HepG2 (cell line): ENCODE measurements at regions not wholly inside any gene's neighbourhood (a gene's known extent, or its start where the extent isn't known, plus 50 kb on each side); places are given as distances from the start of the nearest gene placed in this dataset.

Experiments used
- ATAC-seq: fragments of 200-7000 bp; cut with Tn5 transposase; 3 replicates; pipeline ENCODE4 v1.9.1; 2020; ENCODE audit warnings: mild to moderate bottlenecking, moderate library complexity
- BruUV-seq: library from RNA; stranded (reverse); fragments of 400-500 nt; replicated peaks from 2 replicates; lab custom pipeline; 2021; lab: Mats Ljungman, UMichigan
- CTCF ChIA-PET: fragments of 300-600 bp; formaldehyde crosslinking; extraction: SDS; loops from one replicate; lab custom pipeline; 2021; ENCODE audit warnings: low total read pairs, inconsistent platforms, low intra/inter-chr PET ratio; lab: Yijun Ruan, JAX
- POLR2A ChIA-PET: fragments of 350-600 bp; sonication (Branson Sonifier 250); formaldehyde crosslinking; loops from one replicate; lab custom pipeline; 2020; ENCODE audit warnings: antibody characterized with exemption, inconsistent platforms; lab: Yijun Ruan, JAX
- DNase-seq: peaks from one replicate; pipeline ENCODE4 v3.0.0-alpha.2; 2015; ENCODE audit warnings: low spot score
- FAIRE-seq: peaks from 3 replicates; lab custom pipeline; 2011; peaks lifted over from hg19 to GRCh38; lab: Jason Lieb, UNC
- H2AFZ ChIP-seq: one replicate; pipeline ENCODE4 v1.6.1; 2011; ENCODE audit warnings: low read length, inconsistent platforms
- H3K27ac ChIP-seq: fragments of 300-600 bp; 3 replicates; pipeline ENCODE4 v1.8.0; 2011; ENCODE audit warnings: mixed run types, mild to moderate bottlenecking, mixed read lengths, low read length, inconsistent platforms; ENCODE audit not compliant: insufficient read depth; ENCODE audit errors: extremely low read length
- H3K27me3 ChIP-seq, 2 experiments: fragments of 200-600 bp in 1 of 2; 2 replicates in 1 of 2; 3 replicates in 1 of 2; pipeline versions ENCODE4 v1.6.0 to v1.8.0; 2011; ENCODE audit warnings: low read length in 2 of 2, mild to moderate bottlenecking in 2 of 2, moderate library complexity in 2 of 2, inconsistent platforms in 1 of 2; ENCODE audit not compliant: insufficient read depth in 2 of 2, control insufficient read depth in 1 of 2
- H3K36me3 ChIP-seq, 2 experiments: fragments of 200-600 bp in 1 of 2; replicated peaks in 1 of 2; 2 replicates in 1 of 2; 3 replicates in 1 of 2; pipeline versions ENCODE4 v1.5.1 to v1.8.0; 2011; ENCODE audit warnings: low read length in 2 of 2, inconsistent platforms in 1 of 2; ENCODE audit not compliant: insufficient read depth in 2 of 2, control insufficient read depth in 1 of 2
- H3K4me1 ChIP-seq: 2 replicates; pipeline ENCODE4 v1.5.1; 2012; ENCODE audit warnings: low read length, inconsistent platforms; ENCODE audit not compliant: insufficient read depth
- H3K4me2 ChIP-seq: 2 replicates; pipeline ENCODE4 v1.6.0; 2011; ENCODE audit warnings: low read depth, low read length, inconsistent platforms
- H3K4me3 ChIP-seq, 3 experiments: fragments of 200-600 bp in 1 of 3; sonication (generic), shearing (Covaris generic) in 1 of 3; replicated peaks in 1 of 3; 2 replicates each; pipeline ENCODE4 v1.5.1; 2011 to 2016; ENCODE audit warnings: low read length in 3 of 3, inconsistent platforms in 2 of 3, low read depth in 2 of 3, mild to moderate bottlenecking in 2 of 3, control low read depth in 1 of 3, mixed read lengths in 1 of 3; ENCODE audit not compliant: insufficient read depth in 1 of 3
- H3K79me2 ChIP-seq: one replicate; pipeline ENCODE4 v1.6.1; 2011; ENCODE audit warnings: low read length, inconsistent platforms; ENCODE audit not compliant: insufficient read depth
- H3K9ac ChIP-seq: 2 replicates; pipeline ENCODE4 v1.6.0; 2011; ENCODE audit warnings: mild to moderate bottlenecking, low read depth, low read length, inconsistent platforms; ENCODE audit not compliant: insufficient read depth
- H3K9me3 ChIP-seq: 2 replicates; pipeline ENCODE4 v1.5.1; 2012; ENCODE audit warnings: mild to moderate bottlenecking, low read length
- H4K20me1 ChIP-seq: 2 replicates; pipeline ENCODE4 v1.6.0; 2011; ENCODE audit warnings: inconsistent platforms, mild to moderate bottlenecking, low read length, moderate library complexity; ENCODE audit not compliant: insufficient read depth
- ARID5B ChIP-seq: IDR thresholded peaks from 2 replicates; pipeline ENCODE4 v1.4.0; 2020; ENCODE audit warnings: mild to moderate bottlenecking, missing genetic modification reagents
- FOXO1 ChIP-seq: sonication (generic); formaldehyde crosslinking; IDR thresholded peaks from 2 replicates; pipeline ENCODE4 v1.4.0; 2020; ENCODE audit warnings: missing genetic modification reagents
- GMEB2 ChIP-seq: IDR thresholded peaks from 2 replicates; pipeline ENCODE4 v1.6.1; 2016; ENCODE audit warnings: missing biosample characterization, missing genetic modification reagents, low read depth
- HOXA5 ChIP-seq: sonication (generic); formaldehyde crosslinking; IDR thresholded peaks from 2 replicates; pipeline ENCODE4 v1.4.0; 2020; ENCODE audit warnings: missing genetic modification reagents
- KLF15 ChIP-seq: sonication (generic); formaldehyde crosslinking; IDR thresholded peaks from 2 replicates; pipeline ENCODE4 v1.8.1; 2023; ENCODE audit warnings: borderline replicate concordance, mild to moderate bottlenecking, inconsistent platforms, missing genetic modification reagents, mixed read lengths
- MTF2 ChIP-seq: sonication (generic); formaldehyde crosslinking; IDR thresholded peaks from 2 replicates; pipeline ENCODE4 v1.5.0; 2020; ENCODE audit warnings: missing genetic modification reagents, borderline replicate concordance
- SMC3 ChIP-seq: IDR thresholded peaks from 2 replicates; pipeline ENCODE4 v1.6.1; 2011; ENCODE audit warnings: low read length, improper control_type of control experiment
- SNAPC4 ChIP-seq: sonication (generic); formaldehyde crosslinking; IDR thresholded peaks from 2 replicates; pipeline ENCODE4 v1.4.0; 2020; ENCODE audit warnings: mild to moderate bottlenecking, missing genetic modification reagents
- TIGD3 ChIP-seq: sonication (generic); formaldehyde crosslinking; IDR thresholded peaks from 2 replicates; pipeline ENCODE4 v1.5.1; 2020; ENCODE audit warnings: mild to moderate bottlenecking, missing genetic modification reagents, borderline replicate concordance
- ZNF30 ChIP-seq: sonication (generic); formaldehyde crosslinking; IDR thresholded peaks from 2 replicates; pipeline ENCODE4 v1.5.0; 2020; ENCODE audit warnings: mild to moderate bottlenecking, missing genetic modification reagents
- ZNF354B ChIP-seq: sonication (generic); formaldehyde crosslinking; IDR thresholded peaks from 2 replicates; pipeline ENCODE4 v1.8.0; 2022; ENCODE audit warnings: mild to moderate bottlenecking, missing genetic modification reagents
- ZNF776 ChIP-seq: sonication (generic); formaldehyde crosslinking; IDR thresholded peaks from 2 replicates; pipeline ENCODE4 v1.4.0; 2020; ENCODE audit warnings: mild to moderate bottlenecking, missing genetic modification reagents
- WGBS: methylation state at CpG from one replicate; pipeline ENCODE4 v1.1.6; 2017; ENCODE audit warnings: low lambda C conversion rate; 5-methylcytosine and 5-hydroxymethylcytosine counted together
- in situ Hi-C: cut with HindIII; loops from 2 replicates; pipeline ENCODE4 v1.10.0; 2017; ENCODE audit warnings: low pct_unique_long_range_greater_than_20kb; ENCODE audit not compliant: extremely low pct_ligation_motif_present
- intact Hi-C: fragments of 100-400 bp; cut with micrococcal nuclease; formaldehyde crosslinking; loops from one replicate; pipeline ENCODE4 v1.10.0; 2022; ENCODE audit not compliant: unreplicated experiment

- no peak for TF ChIP-seq ARID5B (CRISPR knock-in tag)
These were observed 182.2 kb downstream of the VCY1B start (continued) for GRCh38 chrY:14238277-14238676.

- no peak for DNase-seq
- 2% methylated on average over 4 of the region's 4 CpGs for WGBS
- TF ChIP-seq ZNF776 (no peak), SMC3 (no peak), KLF15 (no peak), FOXO1 (CRISPR knock-in tag) (no peak), SNAPC4 (CRISPR knock-in tag) (no peak), GMEB2 (CRISPR knock-in tag) (no peak), ZNF30 (CRISPR knock-in tag) (no peak), TIGD3 (CRISPR knock-in tag) (no peak), ZNF354B (no peak), HOXA5 (no peak), MTF2 (CRISPR knock-in tag) (no peak)
These were observed 190.9 kb downstream of the VCY1B start for GRCh38 chrY:14246948-14247347.

More at GRCh38 chrY:14246948-14247347, 190.9 kb downstream of the VCY1B start:
- Histone ChIP-seq H3K36me3 (no peaks in the 10 kb centered on the region), H3K4me2 (no peak overlapping the region), H3K79me2 (no peaks in the 10 kb centered on the region), H4K20me1 (no peaks in the 10 kb centered on the region), H3K4me1 (no peaks in the 10 kb centered on the region), H3K27me3 (no peaks in the 10 kb centered on the region), H3K9ac (no peak overlapping the region), H3K9me3 (no peaks in the 10 kb centered on the region), H2AFZ (no peak overlapping the region), H3K27ac (no peak overlapping the region), H3K4me3 (no peak overlapping the region)
- FAIRE-seq (no peak), ATAC-seq (no peak)
- POLR2A ChIA-PET, result no interaction called here
- CTCF ChIA-PET, result no interaction called here
- no TSS peak for BruUV-seq
- in situ Hi-C loops, result no loop called here
- intact Hi-C loops, result no loop called here
